OCI-LY7 (cell line): ENCODE measurements at regions not wholly inside any gene's neighbourhood (a gene's known extent, or its start where the extent isn't known, plus 50 kb on each side); places are given as distances from the start of the nearest gene placed in this dataset.
A peak's percentile ranks its signal among the peaks of the same experiment; 100 is the strongest.

ENCODE experiments used
- CTCF ChIP-seq: fragments of 200-600 bp; sonication (generic); conservative IDR thresholded peaks from 2 replicates; pipeline ENCODE4 v1.5.1; 2014; ENCODE audit warnings: mild to moderate bottlenecking, antibody characterized with exemption, low read length, moderate library complexity, mixed read lengths
- EZH2phosphoT487 ChIP-seq: fragments of 200-600 bp; sonication (generic); IDR thresholded peaks from 2 replicates; pipeline ENCODE4 v1.6.1; 2018; ENCODE audit warnings: low read depth, borderline replicate concordance, mild to moderate bottlenecking, mixed run types, antibody characterized with exemption, low read length, moderate library complexity, mixed read lengths

- TF ChIP-seq CTCF (peak; percentile 70), EZH2phosphoT487 (no peak)
These were observed 210.9 kb downstream of the LTN1 start for GRCh38 chr21:28781602-28782276.
